ENCODE measurements at regions not wholly inside any gene's neighbourhood (a gene's known extent, or its start where the extent isn't known, plus 50 kb on each side); places are given as distances from the start of the nearest gene placed in this dataset.

GRCh38 chr22:34738661-34739400 lies 327.1 kb upstream of the ISX start:
- TF ChIP-seq CTCF (IDR thresholded peaks at IDR 0.05; ENCODE audit: low read depth, low read length) = no peak
- H3K36me3 ChIP-seq = no peaks in the 10 kb centered on the region
- H3K4me1 ChIP-seq (ENCODE audit: low read depth) = no peaks in the 10 kb centered on the region

GRCh38 chr22:34743110-34743751 lies 322.7 kb upstream of the ISX start:
- no peaks in the 10 kb centered on the region for H3K4me1 ChIP-seq (ENCODE audit: low read depth)
- no peaks in the 10 kb centered on the region for H3K9me3 ChIP-seq (ENCODE audit: low read depth)
- DNase-seq (ENCODE audit: low read depth in 1 of 2, low spot score in 1 of 2) = no peak
- no peaks in the 10 kb centered on the region for H3K27me3 ChIP-seq
- no peak overlapping the region for H3K27ac ChIP-seq
- no peaks in the 10 kb centered on the region for H3K36me3 ChIP-seq
- H3K4me3 ChIP-seq = no peak overlapping the region
- no peak for TF ChIP-seq CTCF (IDR thresholded peaks at IDR 0.05; ENCODE audit: low read depth, low read length)

More at GRCh38 chr22:34738661-34739400, 327.1 kb upstream of the ISX start:
- Histone ChIP-seq H3K27ac (no peak overlapping the region), H3K9me3 (ENCODE audit: low read depth) (no peaks in the 10 kb centered on the region), H3K4me3 (no peak overlapping the region), H3K27me3 (no peaks in the 10 kb centered on the region)
- DNase-seq (ENCODE audit: low read depth in 1 of 2, low spot score in 1 of 2) = no peak

- H3K27me3 ChIP-seq = no peaks in the 10 kb centered on the region
- TF ChIP-seq CTCF (IDR thresholded peaks at IDR 0.05; ENCODE audit: low read depth, low read length) = no peak
- H3K4me3 ChIP-seq = no peak overlapping the region
- no peaks in the 10 kb centered on the region for H3K36me3 ChIP-seq
- H3K9me3 ChIP-seq (ENCODE audit: low read depth) = no peaks in the 10 kb centered on the region
- H3K27ac ChIP-seq = no peak overlapping the region
- no peaks in the 10 kb centered on the region for H3K4me1 ChIP-seq (ENCODE audit: low read depth)
- DNase-seq (ENCODE audit: low read depth in 1 of 2, low spot score in 1 of 2) = no peak
These were observed 305.5 kb upstream of the ISX start for GRCh38 chr22:34760276-34761008.

GRCh38 chr22:34761111-34761510 lies 304.8 kb upstream of the ISX start:
- no peaks in the 10 kb centered on the region for H3K36me3 ChIP-seq
- no peak for DNase-seq (ENCODE audit: low read depth in 1 of 2, low spot score in 1 of 2)
- no peaks in the 10 kb centered on the region for H3K9me3 ChIP-seq (ENCODE audit: low read depth)

GRCh38 chr22:34763496-34763895 lies 302.5 kb upstream of the ISX start:
- no peaks in the 10 kb centered on the region for H3K9me3 ChIP-seq (ENCODE audit: low read depth)

More at GRCh38 chr22:34761111-34761510, 304.8 kb upstream of the ISX start:
- Histone ChIP-seq H3K4me3 (no peak overlapping the region), H3K4me1 (ENCODE audit: low read depth) (no peaks in the 10 kb centered on the region), H3K27me3 (no peaks in the 10 kb centered on the region), H3K27ac (no peak overlapping the region)
- TF ChIP-seq CTCF (IDR thresholded peaks at IDR 0.05; ENCODE audit: low read depth, low read length) = no peak

More at GRCh38 chr22:34763496-34763895, 302.5 kb upstream of the ISX start:
- Histone ChIP-seq H3K27me3 (no peaks in the 10 kb centered on the region), H3K4me1 (ENCODE audit: low read depth) (no peaks in the 10 kb centered on the region), H3K36me3 (no peaks in the 10 kb centered on the region), H3K4me3 (no peak overlapping the region), H3K27ac (no peak overlapping the region)
- TF ChIP-seq CTCF (IDR thresholded peaks at IDR 0.05; ENCODE audit: low read depth, low read length) = no peak
- no peak for DNase-seq (ENCODE audit: low read depth in 1 of 2, low spot score in 1 of 2)
